ENCODE measurements at regions not wholly inside any gene's neighbourhood (a gene's known extent, or its start where the extent isn't known, plus 50 kb on each side); places are given as distances from the start of the nearest gene placed in this dataset.

- Mint-ChIP-seq H3K27ac (no peak overlapping the region), H3K4me1 (no peaks in the 10 kb centered on the region), H3K27me3 (ENCODE audit: low read depth in 3 of 3) (no peaks in the 10 kb centered on the region), H3K36me3 (no peaks in the 10 kb centered on the region), H3K4me3 (no peak overlapping the region), H3K9me3 (peaks cover 0 to 4% (median 0%) of the 10 kb centered on the region in 7 donors)
- no peak overlapping the region for H3K27ac ChIP-seq (ENCODE audit: low read depth in 1 of 2, low read length in 2 of 2)
- intact Hi-C loops (cut with micrococcal nuclease) = no loop called here
- H3K79me2 ChIP-seq (ENCODE audit: insufficient read depth, low read length) = no peaks in the 10 kb centered on the region
- 78% methylated on average over 1 of the region's 1 CpG for WGBS (ENCODE audit: insufficient coverage)
- no peak overlapping the region for H3K4me2 ChIP-seq (replicated peaks; ENCODE audit: extremely low read depth, low read length, poor library complexity, severe bottlenecking)
- H4K20me1 ChIP-seq (ENCODE audit: insufficient read depth, low read length) = no peaks in the 10 kb centered on the region
- H2AFZ ChIP-seq (ENCODE audit: insufficient read depth, low read depth, low read length, poor library complexity, severe bottlenecking) = no peak overlapping the region
- no peak overlapping the region for H3K4me3 ChIP-seq (replicated peaks in 1 of 3; ENCODE audit: low read depth in 2 of 3, low read length in 3 of 3)
- DNase-seq = no peak
- no peaks in the 10 kb centered on the region for H3K4me1 ChIP-seq (ENCODE audit: control insufficient read depth in 1 of 2, insufficient read depth in 2 of 2, low read length in 2 of 2)
- H3K36me3 ChIP-seq (replicated peaks in 1 of 2; ENCODE audit: control insufficient read depth in 1 of 2, insufficient read depth in 2 of 2, low read length in 2 of 2) = no peaks in the 10 kb centered on the region
- H3K27me3 ChIP-seq (ENCODE audit: control insufficient read depth in 2 of 2, insufficient read depth in 2 of 2, low read length in 2 of 2) = no peaks in the 10 kb centered on the region
- TF ChIP-seq, protein P1, sequence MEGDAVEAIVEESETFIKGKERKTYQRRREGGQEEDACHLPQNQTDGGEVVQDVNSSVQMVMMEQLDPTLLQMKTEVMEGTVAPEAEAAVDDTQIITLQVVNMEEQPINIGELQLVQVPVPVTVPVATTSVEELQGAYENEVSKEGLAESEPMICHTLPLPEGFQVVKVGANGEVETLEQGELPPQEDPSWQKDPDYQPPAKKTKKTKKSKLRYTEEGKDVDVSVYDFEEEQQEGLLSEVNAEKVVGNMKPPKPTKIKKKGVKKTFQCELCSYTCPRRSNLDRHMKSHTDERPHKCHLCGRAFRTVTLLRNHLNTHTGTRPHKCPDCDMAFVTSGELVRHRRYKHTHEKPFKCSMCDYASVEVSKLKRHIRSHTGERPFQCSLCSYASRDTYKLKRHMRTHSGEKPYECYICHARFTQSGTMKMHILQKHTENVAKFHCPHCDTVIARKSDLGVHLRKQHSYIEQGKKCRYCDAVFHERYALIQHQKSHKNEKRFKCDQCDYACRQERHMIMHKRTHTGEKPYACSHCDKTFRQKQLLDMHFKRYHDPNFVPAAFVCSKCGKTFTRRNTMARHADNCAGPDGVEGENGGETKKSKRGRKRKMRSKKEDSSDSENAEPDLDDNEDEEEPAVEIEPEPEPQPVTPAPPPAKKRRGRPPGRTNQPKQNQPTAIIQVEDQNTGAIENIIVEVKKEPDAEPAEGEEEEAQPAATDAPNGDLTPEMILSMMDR (IDR thresholded peaks at IDR 0.05) = no peak
- H3K9me3 ChIP-seq (replicated peaks in 1 of 2; ENCODE audit: control insufficient read depth in 1 of 2, insufficient read depth in 1 of 2, low read length in 2 of 2) = no peaks in the 10 kb centered on the region
- no peak overlapping the region for H3K9ac ChIP-seq (ENCODE audit: insufficient read depth, low read length, poor library complexity, severe bottlenecking)
Observed at GRCh38 chr3:191721990-191722389, 261.0 kb downstream of the PYDC2 start.

DNA sequence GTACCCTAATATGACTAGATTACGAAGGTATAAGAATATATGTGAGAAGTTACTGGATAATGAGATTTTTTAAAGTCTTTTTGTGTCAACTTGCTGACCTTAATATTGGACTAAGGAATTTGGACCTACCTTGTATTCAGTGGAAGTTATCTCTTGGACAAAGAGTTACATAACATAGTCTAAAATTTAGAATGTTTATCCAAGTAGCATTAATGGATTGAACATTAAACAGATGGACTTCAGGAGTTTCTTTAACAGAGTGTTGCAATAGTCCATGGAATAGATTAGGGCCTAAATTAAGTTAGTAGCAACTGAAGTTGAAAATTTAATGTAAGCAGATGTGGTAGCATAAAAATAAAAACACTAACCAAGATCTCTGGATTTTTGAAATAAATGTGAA lies 266.4 kb downstream of the PYDC2 start:
- H2AFZ ChIP-seq (ENCODE audit: insufficient read depth, low read depth, low read length, poor library complexity, severe bottlenecking) = no peak overlapping the region
- H3K36me3 Mint-ChIP-seq = no peaks in the 10 kb centered on the region

More for the DNA sequence above, 266.4 kb downstream of the PYDC2 start:
- H3K27me3 ChIP-seq (ENCODE audit: control insufficient read depth in 2 of 2, insufficient read depth in 2 of 2, low read length in 2 of 2) = no peaks in the 10 kb centered on the region
- no peaks in the 10 kb centered on the region for H3K36me3 ChIP-seq (replicated peaks in 1 of 2; ENCODE audit: control insufficient read depth in 1 of 2, insufficient read depth in 2 of 2, low read length in 2 of 2)
- intact Hi-C loops (cut with micrococcal nuclease) = loop anchor here in 1 of 2 donors (5.0 kb wide), 1 partner anchor 100 kb away; no protein-coding TSS in a partner anchor
- H3K79me2 ChIP-seq (ENCODE audit: insufficient read depth, low read length) = no peaks in the 10 kb centered on the region
- H3K4me1 Mint-ChIP-seq = no peaks in the 10 kb centered on the region
- no peak overlapping the region for H3K4me3 ChIP-seq (replicated peaks in 1 of 3; ENCODE audit: low read depth in 2 of 3, low read length in 3 of 3)
- H3K4me2 ChIP-seq (replicated peaks; ENCODE audit: extremely low read depth, low read length, poor library complexity, severe bottlenecking) = no peak overlapping the region
- no peaks in the 10 kb centered on the region for H4K20me1 ChIP-seq (ENCODE audit: insufficient read depth, low read length)
- WGBS (ENCODE audit: insufficient coverage) = no CpG with 5 or more reads among the region's 1 CpG
- no peaks in the 10 kb centered on the region for H3K27me3 Mint-ChIP-seq (ENCODE audit: low read depth in 3 of 3)
- no peaks in the 10 kb centered on the region for H3K4me1 ChIP-seq (ENCODE audit: control insufficient read depth in 1 of 2, insufficient read depth in 2 of 2, low read length in 2 of 2)
- TF ChIP-seq, protein P1 (IDR thresholded peaks at IDR 0.05) = no peak
- H3K9me3 Mint-ChIP-seq = peaks cover 0 to 8% (median 4%) of the 10 kb centered on the region in 7 donors
- H3K9me3 ChIP-seq (replicated peaks in 1 of 2; ENCODE audit: control insufficient read depth in 1 of 2, insufficient read depth in 1 of 2, low read length in 2 of 2) = peaks cover 0 to 4% of the 10 kb centered on the region in 2 donors
- no peak overlapping the region for H3K4me3 Mint-ChIP-seq
- DNase-seq = no peak
- H3K9ac ChIP-seq (ENCODE audit: insufficient read depth, low read length, poor library complexity, severe bottlenecking) = no peak overlapping the region
- no peak overlapping the region for H3K27ac Mint-ChIP-seq
- H3K27ac ChIP-seq (ENCODE audit: low read depth in 1 of 2, low read length in 2 of 2) = no peak overlapping the region

Measured in CD14-positive monocyte (primary cell).